K562 (cell line): ENCODE measurements at regions not wholly inside any gene's neighbourhood (a gene's known extent, or its start where the extent isn't known, plus 50 kb on each side); places are given as distances from the start of the nearest gene placed in this dataset.
"Not testable (repeated sequence)": the region's sequence is repeated elsewhere in the genome, so short reads cannot be mapped to it uniquely, and the experiment has no call there.

Experiments used
- ATAC-seq: fragments of 200-7000 bp; cut with Tn5 transposase; 3 replicates; pipeline ENCODE4 v1.9.1; 2020; ENCODE audit warnings: moderate library complexity
- BruUV-seq: library from RNA; stranded (reverse); fragments of 400-500 nt; replicated peaks from 2 replicates; lab custom pipeline; 2021; lab: Mats Ljungman, UMichigan
- CTCF ChIA-PET: fragments of 300-600 bp; formaldehyde crosslinking; extraction: SDS; loops from one replicate; lab custom pipeline; 2021; ENCODE audit warnings: low intra/inter-chr PET ratio; lab: Yijun Ruan, JAX
- POLR2A ChIA-PET: fragments of 300-600, 350-650 bp; sonication (Branson Sonifier 250); formaldehyde crosslinking; extraction: SDS; loops from one replicate; lab custom pipeline; 2021; ENCODE audit warnings: antibody characterized with exemption, inconsistent platforms; lab: Yijun Ruan, JAX
- DNase-seq, 4 experiments: peaks; one replicate each; pipeline versions ENCODE4 v3.0.0 to v3.0.0-alpha.2; 2011 to 2018; ENCODE audit warnings: low spot score in 3 of 4, mixed read lengths in 3 of 4; ENCODE audit errors: extremely low read depth in 1 of 4
- FAIRE-seq: peaks from 2 replicates; lab custom pipeline; 2011; peaks lifted over from hg19 to GRCh38; lab: Jason Lieb, UNC
- H2AFZ ChIP-seq: 2 replicates; pipeline ENCODE4 v1.6.0; 2011; ENCODE audit warnings: low read depth, low read length, control low read depth, inconsistent platforms
- H3K27ac ChIP-seq: fragments of 200-600 bp; 3 replicates; pipeline ENCODE4 v1.8.0; 2011; ENCODE audit warnings: low read depth, mild to moderate bottlenecking, control low read depth, inconsistent platforms, low read length, moderate library complexity, mixed read lengths; ENCODE audit errors: extremely low read depth
- H3K27me3 ChIP-seq, 2 experiments: fragments of 300-600 bp in 1 of 2; 2 replicates in 1 of 2; 3 replicates in 1 of 2; pipeline versions ENCODE4 v1.6.0 to v1.8.0; 2011; ENCODE audit warnings: inconsistent platforms in 2 of 2, low read length in 2 of 2, mild to moderate bottlenecking in 1 of 2, mixed read lengths in 1 of 2, moderate library complexity in 1 of 2; ENCODE audit not compliant: control insufficient read depth in 2 of 2, insufficient read depth in 2 of 2
- H3K36me3 ChIP-seq: fragments of 300-600 bp; 3 replicates; pipeline ENCODE4 v1.8.0; 2011; ENCODE audit warnings: mild to moderate bottlenecking, low read length, inconsistent platforms; ENCODE audit not compliant: control insufficient read depth, insufficient read depth
- H3K4me1 ChIP-seq, 2 experiments: fragments of 200-600 bp in 1 of 2; replicated peaks in 1 of 2; 2 replicates in 1 of 2; 3 replicates in 1 of 2; pipeline versions ENCODE4 v1.5.1 to v1.8.0; 2011; ENCODE audit warnings: inconsistent platforms in 2 of 2, low read length in 2 of 2, mild to moderate bottlenecking in 1 of 2, mixed read lengths in 1 of 2, moderate library complexity in 1 of 2; ENCODE audit not compliant: control insufficient read depth in 2 of 2, insufficient read depth in 2 of 2
- H3K4me2 ChIP-seq: 2 replicates; pipeline ENCODE4 v1.6.1; 2011; ENCODE audit warnings: low read length, control low read depth, inconsistent platforms, mixed read lengths; ENCODE audit not compliant: insufficient read depth
- H3K4me3 ChIP-seq: fragments of 200-600 bp; sonication (generic), shearing (Covaris generic); 2 replicates; pipeline ENCODE4 v1.5.1; 2016; ENCODE audit warnings: control low read depth, inconsistent platforms
- H3K79me2 ChIP-seq: fragments of 200-600 bp; 3 replicates; pipeline ENCODE4 v1.8.0; 2011; ENCODE audit warnings: low read length, inconsistent platforms; ENCODE audit not compliant: control insufficient read depth, insufficient read depth
- H3K9ac ChIP-seq, 2 experiments: 2 replicates each; pipeline versions ENCODE4 v1.6.0 to v1.6.1; 2011; ENCODE audit warnings: low read depth in 2 of 2, low read length in 2 of 2, control low read depth in 1 of 2, inconsistent platforms in 1 of 2, mild to moderate bottlenecking in 1 of 2, mixed read lengths in 1 of 2; ENCODE audit not compliant: insufficient read depth in 1 of 2
- H3K9me1 ChIP-seq: one replicate; pipeline ENCODE4 v1.6.0; 2011; ENCODE audit warnings: inconsistent platforms, mild to moderate bottlenecking, low read length, moderate library complexity; ENCODE audit not compliant: control insufficient read depth, insufficient read depth
- H3K9me3 ChIP-seq: replicated peaks from 2 replicates; pipeline ENCODE4 v1.5.1; 2011; ENCODE audit warnings: low read depth, low read length, inconsistent platforms; ENCODE audit not compliant: control insufficient read depth, insufficient read depth
- H4K20me1 ChIP-seq: replicated peaks from 2 replicates; pipeline ENCODE4 v1.6.1; 2011; ENCODE audit warnings: low read length, inconsistent platforms, mixed read lengths; ENCODE audit not compliant: control insufficient read depth, insufficient read depth
- HMG20B ChIP-seq: fragments of 250-450 bp; sonication (Bioruptor Pico); IDR thresholded peaks from 2 replicates; pipeline ENCODE4 v1.5.0; 2021; ENCODE audit warnings: mild to moderate bottlenecking
- ZBTB1 ChIP-seq: sonication (generic); formaldehyde crosslinking; IDR thresholded peaks from 2 replicates; pipeline ENCODE4 v1.8.1; 2023; ENCODE audit warnings: missing genetic modification reagents, low read depth, mild to moderate bottlenecking, borderline replicate concordance
- ZBTB2 ChIP-seq: fragments of 450-650 bp; IDR thresholded peaks from 2 replicates; pipeline ENCODE4 v1.6.1; 2016; ENCODE audit warnings: antibody characterized with exemption
- ZNF76 ChIP-seq: fragments of 250-450 bp; sonication (Bioruptor Pico); IDR thresholded peaks from 2 replicates; pipeline ENCODE4 v1.4.0; 2020; ENCODE audit warnings: mild to moderate bottlenecking, moderate library complexity, borderline replicate concordance
- ZNF830 ChIP-seq: fragments of 250-450 bp; sonication (Bioruptor Pico); IDR thresholded peaks from 2 replicates; pipeline ENCODE4 v1.5.0; 2021; ENCODE audit warnings: mild to moderate bottlenecking
- WGBS: fragments of 100-300 bp; shearing (Covaris generic); methylation state at CpG from one replicate; pipeline ENCODE4 v1.1.6; 2016; ENCODE audit warnings: low coverage, mixed read lengths; ENCODE audit not compliant: insufficient coverage; ENCODE audit errors: missing lambda C conversion rate; 5-methylcytosine and 5-hydroxymethylcytosine counted together
- in situ Hi-C: fragments of 300-500 bp; cut with MboI; formaldehyde crosslinking; loops from 4 replicates; pipeline ENCODE4 v1.15.0; 2018; ENCODE audit warnings: inconsistent platforms, mixed read lengths
- intact Hi-C: fragments of 100-400 bp; cut with micrococcal nuclease; formaldehyde crosslinking; loops from 2 replicates; pipeline ENCODE4 v1.14.2; 2022
- TF ChIP-seq, protein P1 (sequence below): sonication (generic); formaldehyde crosslinking; IDR thresholded peaks from 2 replicates; pipeline ENCODE4 v1.8.0; 2022; ENCODE audit warnings: mild to moderate bottlenecking, low read depth, missing genetic modification reagents

- TF ChIP-seq HMG20B (CRISPR knock-in tag): no peak
- no peak for TF ChIP-seq ZNF830 (CRISPR knock-in tag)
- no peak for TF ChIP-seq ZNF76 (CRISPR knock-in tag)
- TF ChIP-seq ZBTB2: no peak
- no peak for TF ChIP-seq ZBTB1
- TF ChIP-seq, protein P1, sequence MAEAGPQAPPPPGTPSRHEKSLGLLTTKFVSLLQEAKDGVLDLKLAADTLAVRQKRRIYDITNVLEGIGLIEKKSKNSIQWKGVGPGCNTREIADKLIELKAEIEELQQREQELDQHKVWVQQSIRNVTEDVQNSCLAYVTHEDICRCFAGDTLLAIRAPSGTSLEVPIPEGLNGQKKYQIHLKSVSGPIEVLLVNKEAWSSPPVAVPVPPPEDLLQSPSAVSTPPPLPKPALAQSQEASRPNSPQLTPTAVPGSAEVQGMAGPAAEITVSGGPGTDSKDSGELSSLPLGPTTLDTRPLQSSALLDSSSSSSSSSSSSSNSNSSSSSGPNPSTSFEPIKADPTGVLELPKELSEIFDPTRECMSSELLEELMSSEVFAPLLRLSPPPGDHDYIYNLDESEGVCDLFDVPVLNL (CRISPR knock-in tag): no peak
Measured at GRCh38 chr2:61726456-61727209, 127.2 kb downstream of the FAM161A start (continued).

- in situ Hi-C loops, H3K79me2 ChIP-seq, ATAC-seq, H3K4me3 ChIP-seq, H3K36me3 ChIP-seq, H3K9me1 ChIP-seq, FAIRE-seq, H3K27me3 ChIP-seq, H3K9ac ChIP-seq, H3K27ac ChIP-seq, H3K4me1 ChIP-seq, H4K20me1 ChIP-seq, DNase-seq, H3K9me3 ChIP-seq, BruUV-seq, CTCF ChIA-PET, H2AFZ ChIP-seq, H3K4me2 ChIP-seq: not testable (repeated sequence)
- POLR2A ChIA-PET: interaction anchor here (0.6 to 1.0 kb wide), 4 partner anchors 9 to 763 kb away, joined by 3 to 4 read pairs (median 3); no protein-coding TSS in a partner anchor
- intact Hi-C loops: loop anchor here (10.0 kb wide), 1 partner anchor 71 kb away; no protein-coding TSS in a partner anchor
- WGBS: 18% methylated on average over 8 of the region's 13 CpGs
Measured at GRCh38 chr2:61723364-61723763, 130.5 kb downstream of the FAM161A start.
